Colonic mucosa (tissue), 4 donors: ENCODE measurements at regions not wholly inside any gene's neighbourhood (a gene's known extent, or its start where the extent isn't known, plus 50 kb on each side); places are given as distances from the start of the nearest gene placed in this dataset.

Source experiments
- DNase-seq: peaks from one replicate; pipeline ENCODE4 v3.0.0-alpha.2; 2020
- H3K27ac ChIP-seq: fragments of 200-600 bp; one replicate; pipeline ENCODE4 v1.8.0; 2021
- H3K27me3 ChIP-seq: fragments of 200-600 bp; one replicate; pipeline ENCODE4 v1.8.0; 2021
- H3K36me3 ChIP-seq: fragments of 200-600 bp; one replicate; pipeline ENCODE4 v1.8.0; 2021
- H3K4me1 ChIP-seq: fragments of 200-600 bp; one replicate; pipeline ENCODE4 v1.8.0; 2021; ENCODE audit warnings: mild to moderate bottlenecking
- H3K4me3 ChIP-seq: fragments of 200-600 bp; one replicate; pipeline ENCODE4 v1.8.0; 2021
- H3K9ac ChIP-seq, 2 donors: one replicate each; pipeline ENCODE4 v1.7.0; 2013; ENCODE audit warnings: control low read depth in 2 of 2, low read depth in 2 of 2, low read length in 2 of 2
- H3K9me3 ChIP-seq: fragments of 200-600 bp; one replicate; pipeline ENCODE4 v1.8.0; 2021
- CTCF ChIP-seq: fragments of 200-600 bp; IDR thresholded peaks from one replicate; pipeline ENCODE4 v1.8.0; 2022; ENCODE audit warnings: antibody characterized with exemption, mild to moderate bottlenecking
- intact Hi-C: fragments of 100-400 bp; cut with DNase I; formaldehyde crosslinking; loops from one replicate; pipeline ENCODE4 v1.14.1; 2022
- donor health status: healthy.
- donor health status: DM: no; HTN: no; CAD: no.
- donor health status: DM: no; HTN: no; CAD: no.

- DNase-seq, result no peak
- Histone ChIP-seq H3K27me3 (no peaks in the 10 kb centered on the region), H3K4me3 (no peak overlapping the region), H3K9ac (no peak overlapping the region), H3K9me3 (no peaks in the 10 kb centered on the region), H3K4me1 (no peaks in the 10 kb centered on the region), H3K36me3 (no peaks in the 10 kb centered on the region), H3K27ac (no peak overlapping the region)
- intact Hi-C loops, result no loop called here
- no peak for TF ChIP-seq CTCF
Observed at GRCh38 chr2:183680573-183680972, 556.3 kb downstream of the NUP35 start.

GRCh38 chr2:183684686-183685085 lies 560.4 kb downstream of the NUP35 start:
- DNase-seq, result no peak
- H3K4me3 ChIP-seq, result no peak overlapping the region
- H3K9me3 ChIP-seq, result no peaks in the 10 kb centered on the region
- no peak for TF ChIP-seq CTCF
- intact Hi-C loops, result no loop called here
- H3K36me3 ChIP-seq, result no peaks in the 10 kb centered on the region
- H3K27ac ChIP-seq, result no peak overlapping the region
- H3K4me1 ChIP-seq, result no peaks in the 10 kb centered on the region
- no peaks in the 10 kb centered on the region for H3K27me3 ChIP-seq
- no peak overlapping the region for H3K9ac ChIP-seq

- Histone ChIP-seq H3K27ac (no peak overlapping the region), H3K9me3 (no peaks in the 10 kb centered on the region), H3K4me1 (no peaks in the 10 kb centered on the region), H3K36me3 (no peaks in the 10 kb centered on the region), H3K27me3 (no peaks in the 10 kb centered on the region), H3K4me3 (no peak overlapping the region), H3K9ac (no peak overlapping the region)
- no peak for TF ChIP-seq CTCF
- intact Hi-C loops, result no loop called here
- no peak for DNase-seq
Observed at GRCh38 chr2:183696028-183696427, 571.8 kb downstream of the NUP35 start.

GRCh38 chr2:183709829-183710228 lies 585.6 kb downstream of the NUP35 start:
- H3K4me3 ChIP-seq, result no peak overlapping the region
- no peaks in the 10 kb centered on the region for H3K36me3 ChIP-seq
- H3K9ac ChIP-seq, result no peak overlapping the region
- TF ChIP-seq CTCF, result no peak
- H3K27ac ChIP-seq, result no peak overlapping the region
- no peak for DNase-seq
- no peaks in the 10 kb centered on the region for H3K27me3 ChIP-seq
- no peaks in the 10 kb centered on the region for H3K9me3 ChIP-seq
- no peaks in the 10 kb centered on the region for H3K4me1 ChIP-seq
- intact Hi-C loops, result no loop called here

- no peaks in the 10 kb centered on the region for H3K36me3 ChIP-seq
- no peaks in the 10 kb centered on the region for H3K4me1 ChIP-seq
- H3K9ac ChIP-seq, result no peak overlapping the region
- no peak overlapping the region for H3K27ac ChIP-seq
- H3K9me3 ChIP-seq, result no peaks in the 10 kb centered on the region
- DNase-seq, result no peak
- TF ChIP-seq CTCF, result no peak
- H3K4me3 ChIP-seq, result no peak overlapping the region
- intact Hi-C loops, result no loop called here
- H3K27me3 ChIP-seq, result no peaks in the 10 kb centered on the region
Observed at GRCh38 chr2:183718246-183718645, 594.0 kb downstream of the NUP35 start.

- Histone ChIP-seq H3K9ac (no peak overlapping the region), H3K36me3 (no peaks in the 10 kb centered on the region), H3K4me1 (no peaks in the 10 kb centered on the region), H3K27me3 (no peaks in the 10 kb centered on the region), H3K4me3 (no peak overlapping the region), H3K27ac (no peak overlapping the region), H3K9me3 (no peaks in the 10 kb centered on the region)
- intact Hi-C loops, result no loop called here
- TF ChIP-seq CTCF, result no peak
- DNase-seq, result no peak
Observed at GRCh38 chr2:183723278-183723677, 599.0 kb downstream of the NUP35 start.
